HEK293 (cell line): ENCODE measurements at regions not wholly inside any gene's neighbourhood (a gene's known extent, or its start where the extent isn't known, plus 50 kb on each side); places are given as distances from the start of the nearest gene placed in this dataset.

ENCODE experiments used
- CTCF ChIA-PET: fragments of 350-600 bp; formaldehyde crosslinking; extraction: SDS; loops from one replicate; lab custom pipeline; 2021; ENCODE audit warnings: antibody characterized with exemption; lab: Yijun Ruan, JAX
- POLR2A ChIA-PET: fragments of 300-600 bp; formaldehyde crosslinking; extraction: SDS; loops from one replicate; lab custom pipeline; 2020; ENCODE audit warnings: antibody characterized with exemption, inconsistent platforms; lab: Yijun Ruan, JAX
- H3K27ac ChIP-seq: fragments of 200-500 bp; sonication (Bioruptor generic); 2 replicates; pipeline ENCODE4 v1.5.1; 2014; ENCODE audit warnings: low read depth, low read length, control low read depth, inconsistent platforms; ENCODE audit errors: extremely low read depth
- H3K36me3 ChIP-seq, 2 experiments: fragments of 200-500 bp in 1 of 2; sonication (Bioruptor generic) in 1 of 2; 1 replicate in 1 of 2; 2 replicates in 1 of 2; pipeline ENCODE4 v1.5.1; 2014 to 2017; ENCODE audit warnings: inconsistent platforms in 2 of 2, low read length in 2 of 2; ENCODE audit not compliant: control insufficient read depth in 2 of 2, insufficient read depth in 1 of 2
- H3K4me1 ChIP-seq: fragments of 200-500 bp; sonication (Bioruptor generic); 2 replicates; pipeline ENCODE4 v1.5.1; 2014; ENCODE audit warnings: mild to moderate bottlenecking, low read length, inconsistent platforms; ENCODE audit not compliant: control insufficient read depth, insufficient read depth
- H3K4me3 ChIP-seq: 2 replicates; pipeline ENCODE4 v1.5.1; 2011; ENCODE audit warnings: low read depth, mild to moderate bottlenecking, control low read depth, low read length, moderate library complexity
- H3K9me3 ChIP-seq: fragments of 200-500 bp; sonication (Bioruptor generic); 2 replicates; pipeline ENCODE4 v1.5.1; 2014; ENCODE audit warnings: low read depth, low read length, inconsistent platforms; ENCODE audit not compliant: control insufficient read depth, insufficient read depth
- AEBP2 ChIP-seq: fragments of 450-650 bp; formaldehyde crosslinking; IDR thresholded peaks from 2 replicates; pipeline ENCODE4 v1.5.1; 2016; ENCODE audit warnings: missing biosample characterization, missing genetic modification characterization, borderline replicate concordance
- OSR2 ChIP-seq: fragments of 450-650 bp; formaldehyde crosslinking; IDR thresholded peaks from 2 replicates; pipeline ENCODE4 v1.5.1; 2016; ENCODE audit warnings: missing biosample characterization, missing genetic modification characterization
- PRDM2 ChIP-seq: fragments of 450-650 bp; formaldehyde crosslinking; IDR thresholded peaks from 2 replicates; pipeline ENCODE4 v1.5.1; 2016; ENCODE audit warnings: missing biosample characterization, missing genetic modification characterization, borderline replicate concordance
- REPIN1 ChIP-seq: fragments of 450-650 bp; formaldehyde crosslinking; IDR thresholded peaks from 2 replicates; pipeline ENCODE4 v1.5.1; 2017; ENCODE audit warnings: missing biosample characterization, missing genetic modification characterization, low read depth
- SP7 ChIP-seq: fragments of 450-650 bp; formaldehyde crosslinking; IDR thresholded peaks from 2 replicates; pipeline ENCODE4 v1.5.1; 2016; ENCODE audit warnings: missing biosample characterization, missing genetic modification characterization
- ZNF37A ChIP-seq: fragments of 450-650 bp; IDR thresholded peaks from 2 replicates; pipeline ENCODE4 v1.5.1; 2018; ENCODE audit warnings: missing biosample characterization, missing genetic modification characterization
- ZNF404 ChIP-seq: fragments of 450-650 bp; formaldehyde crosslinking; IDR thresholded peaks from 2 replicates; pipeline ENCODE4 v1.5.1; 2017; ENCODE audit warnings: missing biosample characterization, missing genetic modification characterization
- ZNF449 ChIP-seq: fragments of 450-650 bp; formaldehyde crosslinking; IDR thresholded peaks from 2 replicates; pipeline ENCODE4 v1.5.1; 2017; ENCODE audit warnings: missing biosample characterization, mild to moderate bottlenecking, missing genetic modification characterization, moderate library complexity
- ZNF529 ChIP-seq: fragments of 450-650 bp; formaldehyde crosslinking; IDR thresholded peaks from 2 replicates; pipeline ENCODE4 v1.5.1; 2017; ENCODE audit warnings: missing genetic modification characterization, missing biosample characterization; ENCODE audit not compliant: insufficient replicate concordance
- ZNF530 ChIP-seq: fragments of 450-650 bp; formaldehyde crosslinking; IDR thresholded peaks from 2 replicates; pipeline ENCODE4 v1.5.1; 2016; ENCODE audit warnings: low read depth, missing biosample characterization, missing genetic modification characterization
- ZNF629 ChIP-seq: fragments of 450-650 bp; formaldehyde crosslinking; IDR thresholded peaks from 2 replicates; pipeline ENCODE4 v1.5.1; 2017; ENCODE audit warnings: missing biosample characterization, missing genetic modification characterization
- ZNF664 ChIP-seq: fragments of 450-650 bp; formaldehyde crosslinking; IDR thresholded peaks from 2 replicates; pipeline ENCODE4 v1.5.1; 2016; ENCODE audit warnings: missing biosample characterization, missing genetic modification characterization
- ZNF677 ChIP-seq: fragments of 450-650 bp; IDR thresholded peaks from 2 replicates; pipeline ENCODE4 v1.5.0; 2018; ENCODE audit warnings: missing biosample characterization, mild to moderate bottlenecking, missing genetic modification characterization, moderate library complexity
- ZNF785 ChIP-seq: fragments of 450-650 bp; formaldehyde crosslinking; IDR thresholded peaks from 2 replicates; pipeline ENCODE4 v1.5.1; 2016; ENCODE audit warnings: missing biosample characterization, missing genetic modification characterization
- TF ChIP-seq, protein P1 (sequence below): fragments of 450-650 bp; formaldehyde crosslinking; IDR thresholded peaks from 2 replicates; pipeline ENCODE4 v1.5.1; 2016; ENCODE audit warnings: missing biosample characterization, missing genetic modification characterization

GRCh38 chr7:13027321-13027720 lies 339.9 kb downstream of the ARL4A start:
- ChIA-PET CTCF (interaction anchor here (1.3 kb wide), 1 partner anchor 341 kb away, joined by 7 read pairs; no protein-coding TSS in a partner anchor), POLR2A (no interaction called here)
- no peak overlapping the region for H3K4me3 ChIP-seq
- TF ChIP-seq ZNF629 (tag by site-specific recombination), result no peak
- no peak for TF ChIP-seq ZNF530
- no peak for TF ChIP-seq ZNF529 (tag by site-specific recombination)
- TF ChIP-seq ZNF37A (tag by site-specific recombination), result no peak
- TF ChIP-seq ZNF449 (tag by site-specific recombination), result no peak
- TF ChIP-seq PRDM2 (tag by site-specific recombination), result no peak
- no peak for TF ChIP-seq ZNF677 (tag by site-specific recombination)
- TF ChIP-seq ZNF404 (tag by site-specific recombination), result no peak
- TF ChIP-seq REPIN1 (tag by site-specific recombination), result no peak
- TF ChIP-seq SP7 (tag by site-specific recombination), result no peak
- no peak for TF ChIP-seq AEBP2 (tag by site-specific recombination)
- no peak for TF ChIP-seq ZNF664 (tag by site-specific recombination)
- no peak for TF ChIP-seq ZNF785 (tag by site-specific recombination)
- TF ChIP-seq OSR2 (tag by site-specific recombination), result no peak
- TF ChIP-seq, protein P1, sequence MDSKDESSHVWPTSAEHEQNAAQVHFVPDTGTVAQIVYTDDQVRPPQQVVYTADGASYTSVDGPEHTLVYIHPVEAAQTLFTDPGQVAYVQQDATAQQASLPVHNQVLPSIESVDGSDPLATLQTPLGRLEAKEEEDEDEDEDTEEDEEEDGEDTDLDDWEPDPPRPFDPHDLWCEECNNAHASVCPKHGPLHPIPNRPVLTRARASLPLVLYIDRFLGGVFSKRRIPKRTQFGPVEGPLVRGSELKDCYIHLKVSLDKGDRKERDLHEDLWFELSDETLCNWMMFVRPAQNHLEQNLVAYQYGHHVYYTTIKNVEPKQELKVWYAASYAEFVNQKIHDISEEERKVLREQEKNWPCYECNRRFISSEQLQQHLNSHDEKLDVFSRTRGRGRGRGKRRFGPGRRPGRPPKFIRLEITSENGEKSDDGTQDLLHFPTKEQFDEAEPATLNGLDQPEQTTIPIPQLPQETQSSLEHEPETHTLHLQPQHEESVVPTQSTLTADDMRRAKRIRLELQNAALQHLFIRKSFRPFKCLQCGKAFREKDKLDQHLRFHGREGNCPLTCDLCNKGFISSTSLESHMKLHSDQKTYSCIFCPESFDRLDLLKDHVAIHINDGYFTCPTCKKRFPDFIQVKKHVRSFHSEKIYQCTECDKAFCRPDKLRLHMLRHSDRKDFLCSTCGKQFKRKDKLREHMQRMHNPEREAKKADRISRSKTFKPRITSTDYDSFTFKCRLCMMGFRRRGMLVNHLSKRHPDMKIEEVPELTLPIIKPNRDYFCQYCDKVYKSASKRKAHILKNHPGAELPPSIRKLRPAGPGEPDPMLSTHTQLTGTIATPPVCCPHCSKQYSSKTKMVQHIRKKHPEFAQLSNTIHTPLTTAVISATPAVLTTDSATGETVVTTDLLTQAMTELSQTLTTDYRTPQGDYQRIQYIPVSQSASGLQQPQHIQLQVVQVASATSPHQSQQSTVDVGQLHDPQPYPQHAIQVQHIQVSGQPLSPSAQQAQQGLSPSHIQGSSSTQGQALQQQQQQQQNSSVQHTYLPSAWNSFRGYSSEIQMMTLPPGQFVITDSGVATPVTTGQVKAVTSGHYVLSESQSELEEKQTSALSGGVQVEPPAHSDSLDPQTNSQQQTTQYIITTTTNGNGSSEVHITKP, result no peak
- H3K36me3 ChIP-seq, result no peaks in the 10 kb centered on the region
- no peaks in the 10 kb centered on the region for H3K9me3 ChIP-seq
- no peak overlapping the region for H3K27ac ChIP-seq
- no peaks in the 10 kb centered on the region for H3K4me1 ChIP-seq
